ENCODE measurements at regions not wholly inside any gene's neighbourhood (a gene's known extent, or its start where the extent isn't known, plus 50 kb on each side); places are given as distances from the start of the nearest gene placed in this dataset.
"Not testable (repeated sequence)": the region's sequence is repeated elsewhere in the genome, so short reads cannot be mapped to it uniquely, and the experiment has no call there.

DNA sequence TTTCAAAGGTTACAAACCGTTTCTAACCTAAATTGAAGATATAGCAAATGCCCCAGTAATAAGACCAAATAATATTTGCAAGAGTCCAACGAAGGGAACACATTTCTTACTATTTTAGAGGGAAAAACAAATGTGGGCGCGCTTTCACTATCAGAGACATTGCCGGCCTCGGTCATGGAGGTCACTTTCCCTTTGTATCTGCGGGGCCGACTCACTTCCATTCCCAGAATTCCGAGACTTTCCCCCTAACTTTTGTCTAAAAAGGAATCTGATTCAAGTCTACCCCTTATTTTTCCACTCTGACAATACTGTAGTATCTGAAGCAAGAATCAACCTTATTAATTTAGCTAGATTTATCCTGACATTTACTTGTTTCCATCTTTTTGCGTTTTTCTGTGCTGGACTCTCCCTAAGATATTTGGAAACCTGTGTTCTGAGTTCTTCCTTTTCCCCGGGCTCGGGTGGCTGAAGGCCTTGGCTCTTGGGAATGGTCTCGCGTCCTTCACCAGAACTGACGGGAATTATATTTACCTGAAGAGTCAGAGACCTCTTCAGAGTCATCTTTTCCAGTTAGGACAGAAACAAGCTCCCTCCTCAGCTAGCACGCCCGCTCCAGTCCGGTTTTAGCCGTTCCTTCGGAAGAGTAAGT is 71.8 kb upstream of the ZNF184 start:
- TF ChIP-seq, protein P1, sequence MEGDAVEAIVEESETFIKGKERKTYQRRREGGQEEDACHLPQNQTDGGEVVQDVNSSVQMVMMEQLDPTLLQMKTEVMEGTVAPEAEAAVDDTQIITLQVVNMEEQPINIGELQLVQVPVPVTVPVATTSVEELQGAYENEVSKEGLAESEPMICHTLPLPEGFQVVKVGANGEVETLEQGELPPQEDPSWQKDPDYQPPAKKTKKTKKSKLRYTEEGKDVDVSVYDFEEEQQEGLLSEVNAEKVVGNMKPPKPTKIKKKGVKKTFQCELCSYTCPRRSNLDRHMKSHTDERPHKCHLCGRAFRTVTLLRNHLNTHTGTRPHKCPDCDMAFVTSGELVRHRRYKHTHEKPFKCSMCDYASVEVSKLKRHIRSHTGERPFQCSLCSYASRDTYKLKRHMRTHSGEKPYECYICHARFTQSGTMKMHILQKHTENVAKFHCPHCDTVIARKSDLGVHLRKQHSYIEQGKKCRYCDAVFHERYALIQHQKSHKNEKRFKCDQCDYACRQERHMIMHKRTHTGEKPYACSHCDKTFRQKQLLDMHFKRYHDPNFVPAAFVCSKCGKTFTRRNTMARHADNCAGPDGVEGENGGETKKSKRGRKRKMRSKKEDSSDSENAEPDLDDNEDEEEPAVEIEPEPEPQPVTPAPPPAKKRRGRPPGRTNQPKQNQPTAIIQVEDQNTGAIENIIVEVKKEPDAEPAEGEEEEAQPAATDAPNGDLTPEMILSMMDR (conservative IDR thresholded peaks at IDR 0.05), result no peak
- H3K9me3 Mint-ChIP-seq, result no peaks in the 10 kb centered on the region
- DNase-seq, result no peak
- no peaks in the 10 kb centered on the region for H3K36me3 ChIP-seq (ENCODE audit: control insufficient read depth, insufficient read depth, low read length)
- H3K9ac ChIP-seq (ENCODE audit: extremely low read depth, low read length, poor library complexity, severe bottlenecking), result peak overlapping the region; percentile 22
- H3K4me3 Mint-ChIP-seq, result peak overlapping the region; percentile 85
- peak overlapping the region; percentile 85 for H3K27ac Mint-ChIP-seq
- no peak overlapping the region for H3K27ac ChIP-seq (ENCODE audit: low read depth, low read length)
- H3K4me1 ChIP-seq (ENCODE audit: control insufficient read depth, insufficient read depth, low read length), result no peaks in the 10 kb centered on the region
- H3K27me3 Mint-ChIP-seq (ENCODE audit: insufficient read depth), result peaks cover 37% of the 10 kb centered on the region
- peak overlapping the region; percentile 82 for H3K4me3 ChIP-seq (ENCODE audit: low read length)
- WGBS, 2 experiments (ENCODE audit: insufficient coverage in 1 of 2, insufficient read length in 1 of 2), result 1 to 4% methylated on average over 16 to 20 of the region's 20 CpGs
- H3K36me3 Mint-ChIP-seq (ENCODE audit: low read depth), result no peaks in the 10 kb centered on the region
- H3K9me3 ChIP-seq (ENCODE audit: control insufficient read depth, low read length), result peaks cover 3% of the 10 kb centered on the region
- H3K27me3 ChIP-seq (ENCODE audit: control insufficient read depth, insufficient read depth, low read length, poor library complexity, severe bottlenecking), result peaks cover 10% of the 10 kb centered on the region
- peaks cover 1% of the 10 kb centered on the region for H3K4me1 Mint-ChIP-seq

DNA sequence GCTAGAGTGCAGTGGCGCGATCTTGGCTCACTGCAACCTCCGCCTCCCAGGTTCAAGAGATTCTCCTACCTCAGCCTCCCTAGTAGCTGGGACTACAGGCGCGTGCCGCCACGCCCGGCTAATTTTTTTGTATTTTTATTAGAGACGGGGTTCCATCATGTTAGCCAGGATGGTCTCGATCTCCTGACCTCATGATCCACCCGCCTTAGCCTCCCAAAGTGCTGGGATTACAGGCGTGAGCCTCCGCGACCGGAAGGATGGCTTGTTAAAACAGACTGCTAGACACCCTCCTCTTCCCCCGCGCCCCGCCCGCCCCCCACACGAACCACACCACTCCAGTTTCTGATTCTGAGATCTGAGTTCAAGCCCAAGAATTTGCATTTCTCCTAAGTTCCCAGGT is 71.2 kb upstream of the ZNF184 start:
- Histone ChIP-seq H3K9ac (ENCODE audit: extremely low read depth, low read length, poor library complexity, severe bottlenecking) (peak overlapping the region; percentile 22), H3K4me3 (ENCODE audit: low read length) (peak overlapping the region; percentile 82)
- H3K36me3 ChIP-seq (ENCODE audit: control insufficient read depth, insufficient read depth, low read length); H3K9me3 ChIP-seq (ENCODE audit: control insufficient read depth, low read length); H3K27me3 ChIP-seq (ENCODE audit: control insufficient read depth, insufficient read depth, low read length, poor library complexity, severe bottlenecking); H3K9me3 Mint-ChIP-seq; H3K4me1 Mint-ChIP-seq; H3K27ac Mint-ChIP-seq; H3K27ac ChIP-seq (ENCODE audit: low read depth, low read length); H3K4me1 ChIP-seq (ENCODE audit: control insufficient read depth, insufficient read depth, low read length); H3K36me3 Mint-ChIP-seq (ENCODE audit: low read depth); DNase-seq: not testable (repeated sequence)
- H3K27me3 Mint-ChIP-seq (ENCODE audit: insufficient read depth), result peaks cover 37% of the 10 kb centered on the region
- 20% methylated on average over 20 of the region's 20 CpGs; no CpG with 5 or more reads in 1 of the 2 experiments for WGBS, 2 experiments (ENCODE audit: insufficient coverage in 1 of 2, insufficient read length in 1 of 2)
- H3K4me3 Mint-ChIP-seq, result peak overlapping the region; percentile 85

DNA sequence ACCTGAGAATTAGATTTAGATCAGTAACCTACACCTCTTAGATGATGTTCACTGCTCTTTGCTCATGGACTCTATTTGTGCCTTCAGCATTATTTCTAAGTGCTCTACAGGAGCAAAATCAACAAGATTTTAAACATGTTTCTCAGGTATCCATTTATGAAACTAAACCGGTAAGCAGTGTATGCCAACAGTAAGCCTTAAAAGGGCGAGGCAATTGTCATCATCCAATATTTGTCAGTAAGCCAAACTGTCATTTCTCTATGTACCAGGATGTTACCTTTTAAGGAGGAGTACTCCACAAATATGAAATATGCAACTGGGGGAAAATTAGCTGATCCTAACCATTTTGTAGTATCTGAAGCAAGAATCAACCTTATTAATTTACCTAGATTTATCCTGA is 69.6 kb upstream of the ZNF184 start:
- no peak for DNase-seq
- peaks cover 3% of the 10 kb centered on the region for H3K9me3 ChIP-seq (ENCODE audit: control insufficient read depth, low read length)
- H3K4me3 Mint-ChIP-seq, result no peak overlapping the region
- H3K4me3 ChIP-seq (ENCODE audit: low read length), result no peak overlapping the region
- H3K36me3 Mint-ChIP-seq (ENCODE audit: low read depth), result no peaks in the 10 kb centered on the region
- H3K27me3 ChIP-seq (ENCODE audit: control insufficient read depth, insufficient read depth, low read length, poor library complexity, severe bottlenecking), result peaks cover 10% of the 10 kb centered on the region
- H3K36me3 ChIP-seq (ENCODE audit: control insufficient read depth, insufficient read depth, low read length), result no peaks in the 10 kb centered on the region
- H3K9ac ChIP-seq (ENCODE audit: extremely low read depth, low read length, poor library complexity, severe bottlenecking), result no peak overlapping the region
- no peak overlapping the region for H3K27ac ChIP-seq (ENCODE audit: low read depth, low read length)
- no peaks in the 10 kb centered on the region for H3K9me3 Mint-ChIP-seq
- no peak overlapping the region for H3K27ac Mint-ChIP-seq
- TF ChIP-seq, protein P1 (conservative IDR thresholded peaks at IDR 0.05), result no peak
- peaks cover 1% of the 10 kb centered on the region for H3K4me1 Mint-ChIP-seq
- 92 to 93% methylated on average over 2 of the region's 2 CpGs for WGBS, 2 experiments (ENCODE audit: insufficient coverage in 1 of 2, insufficient read length in 1 of 2)
- H3K4me1 ChIP-seq (ENCODE audit: control insufficient read depth, insufficient read depth, low read length), result no peaks in the 10 kb centered on the region
- peaks cover 36% of the 10 kb centered on the region for H3K27me3 Mint-ChIP-seq (ENCODE audit: insufficient read depth)

DNA sequence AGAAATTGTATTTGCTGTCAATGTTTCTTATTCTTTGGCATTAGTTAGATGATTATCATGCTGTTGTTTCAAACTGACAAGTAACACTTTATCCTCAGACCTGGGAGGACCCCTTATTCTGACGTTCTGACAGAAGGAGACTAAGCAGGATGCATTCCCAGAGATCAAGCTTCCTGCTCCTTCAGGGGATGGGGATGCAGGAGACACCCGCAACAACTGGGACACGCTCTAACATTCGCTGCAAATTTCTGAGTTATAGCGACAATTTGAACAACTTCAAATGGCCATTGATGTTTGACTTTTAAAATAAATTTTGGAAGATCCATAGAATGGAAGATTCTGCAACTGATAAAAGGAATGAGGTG is 69.0 kb upstream of the ZNF184 start:
- H3K27ac ChIP-seq (ENCODE audit: low read depth, low read length), result no peak overlapping the region
- Mint-ChIP-seq H3K36me3 (ENCODE audit: low read depth) (no peaks in the 10 kb centered on the region), H3K4me1 (no peaks in the 10 kb centered on the region), H3K27me3 (ENCODE audit: insufficient read depth) (peaks cover 32% of the 10 kb centered on the region), H3K27ac (no peak overlapping the region), H3K9me3 (no peaks in the 10 kb centered on the region), H3K4me3 (no peak overlapping the region)
- H3K4me3 ChIP-seq (ENCODE audit: low read length), result peak overlapping the region; percentile 16
- H3K9ac ChIP-seq (ENCODE audit: extremely low read depth, low read length, poor library complexity, severe bottlenecking), result no peak overlapping the region
- peaks cover 10% of the 10 kb centered on the region for H3K27me3 ChIP-seq (ENCODE audit: control insufficient read depth, insufficient read depth, low read length, poor library complexity, severe bottlenecking)
- TF ChIP-seq, protein P1 (conservative IDR thresholded peaks at IDR 0.05), result no peak
- H3K4me1 ChIP-seq (ENCODE audit: control insufficient read depth, insufficient read depth, low read length), result no peaks in the 10 kb centered on the region
- DNase-seq, result no peak
- no peaks in the 10 kb centered on the region for H3K36me3 ChIP-seq (ENCODE audit: control insufficient read depth, insufficient read depth, low read length)
- H3K9me3 ChIP-seq (ENCODE audit: control insufficient read depth, low read length), result peaks cover 3% of the 10 kb centered on the region
- 38 to 40% methylated on average over 2 to 5 of the region's 5 CpGs for WGBS, 2 experiments (ENCODE audit: insufficient coverage in 1 of 2, insufficient read length in 1 of 2)

Measured in endodermal cell (in vitro differentiated cells).